ENCODE measurements at regions not wholly inside any gene's neighbourhood (a gene's known extent, or its start where the extent isn't known, plus 50 kb on each side); places are given as distances from the start of the nearest gene placed in this dataset.

GRCh38 chr9:78575081-78575480 lies 278.2 kb downstream of the PSAT1 start:
- 39 to 52% (median 49%) methylated on average over 4 of the region's 4 CpGs for WGBS, 3 donors
- Histone ChIP-seq H3K36me3 (ENCODE audit: control insufficient read depth in 3 of 3, insufficient read depth in 2 of 3, low read depth in 1 of 3, low read length in 3 of 3) (no peaks in the 10 kb centered on the region), H3K27me3 (ENCODE audit: control insufficient read depth in 3 of 3, insufficient read depth in 3 of 3, low read length in 3 of 3) (no peaks in the 10 kb centered on the region), H3K4me3 (ENCODE audit: low read depth in 1 of 3, low read length in 3 of 3) (no peak overlapping the region), H3K4me1 (ENCODE audit: control insufficient read depth in 3 of 3, insufficient read depth in 2 of 3, low read depth in 1 of 3, low read length in 2 of 3) (no peaks in the 10 kb centered on the region), H3K9me3 (ENCODE audit: control insufficient read depth in 2 of 2, insufficient read depth in 1 of 2, low read depth in 1 of 2, low read length in 1 of 2) (no peaks in the 10 kb centered on the region), H3K27ac (ENCODE audit: low read depth in 1 of 3, low read length in 2 of 3) (no peak overlapping the region)
- DNase-seq (no peak), FAIRE-seq (no peak)

GRCh38 chr9:78575771-78576170 lies 278.8 kb downstream of the PSAT1 start:
- Histone ChIP-seq H3K9me3 (ENCODE audit: control insufficient read depth in 2 of 2, insufficient read depth in 1 of 2, low read depth in 1 of 2, low read length in 1 of 2) (no peaks in the 10 kb centered on the region), H3K4me3 (ENCODE audit: low read depth in 1 of 3, low read length in 3 of 3) (no peak overlapping the region), H3K4me1 (ENCODE audit: control insufficient read depth in 3 of 3, insufficient read depth in 2 of 3, low read depth in 1 of 3, low read length in 2 of 3) (no peaks in the 10 kb centered on the region), H3K36me3 (ENCODE audit: control insufficient read depth in 3 of 3, insufficient read depth in 2 of 3, low read depth in 1 of 3, low read length in 3 of 3) (no peaks in the 10 kb centered on the region), H3K27ac (ENCODE audit: low read depth in 1 of 3, low read length in 2 of 3) (no peak overlapping the region), H3K27me3 (ENCODE audit: control insufficient read depth in 3 of 3, insufficient read depth in 3 of 3, low read length in 3 of 3) (no peaks in the 10 kb centered on the region)
- FAIRE-seq (no peak), DNase-seq (no peak)
- 59 to 84% (median 73%) methylated on average over 3 of the region's 3 CpGs for WGBS, 3 donors

DNA sequence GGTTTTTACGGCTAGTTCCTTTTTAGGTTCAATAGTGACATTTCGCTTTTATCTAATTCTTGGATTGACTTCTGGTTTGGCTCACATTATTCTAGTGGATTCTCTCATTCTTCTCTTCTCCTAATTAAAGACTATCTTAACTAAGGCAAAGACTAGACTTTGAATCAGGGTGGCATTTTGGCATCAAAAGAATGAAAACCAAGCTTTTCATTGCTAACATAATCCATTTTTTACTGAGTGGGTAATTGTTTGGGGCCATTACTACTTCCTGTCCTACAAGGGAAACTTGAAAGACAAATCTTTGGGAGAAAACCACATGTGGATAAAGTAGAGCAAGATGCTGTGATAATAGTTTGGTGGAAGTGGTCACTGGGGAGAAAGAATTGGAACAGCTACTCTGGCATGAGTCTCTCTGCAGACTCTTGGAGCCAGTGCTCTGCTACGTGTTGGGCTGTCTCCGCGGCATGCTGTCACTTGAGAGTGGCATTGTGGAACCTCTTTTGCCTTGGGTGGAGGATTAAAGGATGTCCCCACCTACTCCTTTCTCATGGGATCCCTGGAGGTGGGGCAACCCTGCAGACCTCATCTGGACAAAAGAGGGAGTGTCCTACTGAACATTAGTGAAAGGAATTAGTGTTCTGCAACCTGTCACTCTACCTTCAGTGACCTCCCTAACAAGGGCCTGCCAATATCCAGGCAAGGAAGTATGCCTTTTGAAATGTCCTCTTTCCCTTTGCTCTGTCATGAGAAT lies 280.4 kb downstream of the PSAT1 start:
- Histone ChIP-seq H3K27ac (ENCODE audit: low read depth in 1 of 3, low read length in 2 of 3) (no peak overlapping the region), H3K4me1 (ENCODE audit: control insufficient read depth in 3 of 3, insufficient read depth in 2 of 3, low read depth in 1 of 3, low read length in 2 of 3) (no peaks in the 10 kb centered on the region), H3K36me3 (ENCODE audit: control insufficient read depth in 3 of 3, insufficient read depth in 2 of 3, low read depth in 1 of 3, low read length in 3 of 3) (no peaks in the 10 kb centered on the region), H3K27me3 (ENCODE audit: control insufficient read depth in 3 of 3, insufficient read depth in 3 of 3, low read length in 3 of 3) (peaks cover 0 to 3% (median 0%) of the 10 kb centered on the region in 3 donors), H3K9me3 (ENCODE audit: control insufficient read depth in 2 of 2, insufficient read depth in 1 of 2, low read depth in 1 of 2, low read length in 1 of 2) (no peaks in the 10 kb centered on the region), H3K4me3 (ENCODE audit: low read depth in 1 of 3, low read length in 3 of 3) (no peak overlapping the region)
- WGBS, 3 donors = 88 to 94% (median 92%) methylated on average over 5 of the region's 5 CpGs
- no peak for FAIRE-seq
- no peak for DNase-seq

GRCh38 chr9:78578072-78578471 lies 281.1 kb downstream of the PSAT1 start:
- Histone ChIP-seq H3K27ac (ENCODE audit: low read depth in 1 of 3, low read length in 2 of 3) (no peak overlapping the region), H3K4me1 (ENCODE audit: control insufficient read depth in 3 of 3, insufficient read depth in 2 of 3, low read depth in 1 of 3, low read length in 2 of 3) (no peaks in the 10 kb centered on the region), H3K9me3 (ENCODE audit: control insufficient read depth in 2 of 2, insufficient read depth in 1 of 2, low read depth in 1 of 2, low read length in 1 of 2) (no peaks in the 10 kb centered on the region), H3K27me3 (ENCODE audit: control insufficient read depth in 3 of 3, insufficient read depth in 3 of 3, low read length in 3 of 3) (peaks cover 0 to 3% (median 0%) of the 10 kb centered on the region in 3 donors), H3K36me3 (ENCODE audit: control insufficient read depth in 3 of 3, insufficient read depth in 2 of 3, low read depth in 1 of 3, low read length in 3 of 3) (no peaks in the 10 kb centered on the region), H3K4me3 (ENCODE audit: low read depth in 1 of 3, low read length in 3 of 3) (no peak overlapping the region)
- peak in 1 of 2 donors; percentile 6 for DNase-seq
- 65 to 84% (median 79%) methylated on average over 5 of the region's 5 CpGs for WGBS, 3 donors
- FAIRE-seq = no peak

DNA sequence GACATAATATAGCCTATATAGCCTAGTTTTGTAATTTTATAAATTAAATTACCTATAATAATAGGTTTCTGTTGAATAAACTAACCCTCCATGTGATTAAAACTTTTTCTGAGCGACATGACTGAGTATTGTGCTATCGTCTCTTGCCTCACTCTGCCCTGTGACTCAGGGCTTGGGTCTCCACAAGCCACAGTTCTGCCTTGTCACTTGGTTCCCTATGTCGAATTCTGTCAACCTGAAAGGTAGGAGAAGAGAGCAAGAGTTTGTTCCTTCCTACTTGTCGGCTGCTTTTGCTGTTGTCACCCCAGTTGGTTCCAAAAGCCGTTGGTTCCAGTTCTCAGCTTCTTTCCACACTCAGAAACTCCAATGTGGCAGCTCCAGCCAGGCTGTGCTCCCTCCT lies 285.9 kb downstream of the PSAT1 start:
- no peak for FAIRE-seq
- no peaks in the 10 kb centered on the region for H3K9me3 ChIP-seq (ENCODE audit: control insufficient read depth in 2 of 2, insufficient read depth in 1 of 2, low read depth in 1 of 2, low read length in 1 of 2)
- no peak overlapping the region for H3K4me3 ChIP-seq (ENCODE audit: low read depth in 1 of 3, low read length in 3 of 3)
- peaks cover 0 to 3% (median 0%) of the 10 kb centered on the region in 3 donors for H3K27me3 ChIP-seq (ENCODE audit: control insufficient read depth in 3 of 3, insufficient read depth in 3 of 3, low read length in 3 of 3)
- H3K4me1 ChIP-seq (ENCODE audit: control insufficient read depth in 3 of 3, insufficient read depth in 2 of 3, low read depth in 1 of 3, low read length in 2 of 3) = no peaks in the 10 kb centered on the region
- H3K27ac ChIP-seq (ENCODE audit: low read depth in 1 of 3, low read length in 2 of 3) = no peak overlapping the region
- WGBS, 3 donors = 69 to 76% (median 70%) methylated on average over 5 of the region's 5 CpGs
- DNase-seq = no peak
- H3K36me3 ChIP-seq (ENCODE audit: control insufficient read depth in 3 of 3, insufficient read depth in 2 of 3, low read depth in 1 of 3, low read length in 3 of 3) = no peaks in the 10 kb centered on the region

GRCh38 chr9:78584589-78584988 lies 287.7 kb downstream of the PSAT1 start:
- H3K4me1 ChIP-seq (ENCODE audit: control insufficient read depth in 3 of 3, insufficient read depth in 2 of 3, low read depth in 1 of 3, low read length in 2 of 3) = no peaks in the 10 kb centered on the region

DNA sequence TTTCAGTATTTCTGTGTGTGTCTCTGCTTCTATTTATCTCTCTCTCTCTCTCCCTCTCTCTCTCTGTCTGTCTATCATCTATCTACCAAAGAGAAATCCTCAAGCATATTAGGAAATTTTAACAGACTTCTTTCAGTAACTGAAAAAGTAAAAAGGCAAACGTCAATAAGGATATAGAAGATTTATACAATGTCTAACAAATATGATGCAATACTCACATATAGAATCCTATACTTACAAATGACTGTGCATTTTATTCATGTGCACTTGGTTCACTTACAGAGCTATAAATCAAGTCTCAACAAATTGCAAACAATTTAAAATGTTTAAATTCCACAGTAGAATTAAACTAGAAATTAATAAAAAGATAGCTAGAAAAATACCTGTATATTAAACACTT lies 289.0 kb downstream of the PSAT1 start:
- H3K27me3 ChIP-seq (ENCODE audit: control insufficient read depth in 3 of 3, insufficient read depth in 3 of 3, low read length in 3 of 3) = peaks cover 0 to 5% (median 0%) of the 10 kb centered on the region in 3 donors
- H3K36me3 ChIP-seq (ENCODE audit: control insufficient read depth in 3 of 3, insufficient read depth in 2 of 3, low read depth in 1 of 3, low read length in 3 of 3) = no peaks in the 10 kb centered on the region
- peak; percentile 59 for FAIRE-seq
- no peak for DNase-seq
- no peaks in the 10 kb centered on the region for H3K4me1 ChIP-seq (ENCODE audit: control insufficient read depth in 3 of 3, insufficient read depth in 2 of 3, low read depth in 1 of 3, low read length in 2 of 3)
- no peak overlapping the region for H3K4me3 ChIP-seq (ENCODE audit: low read depth in 1 of 3, low read length in 3 of 3)
- 74 to 89% (median 82%) methylated on average over 1 of the region's 1 CpG for WGBS, 3 donors
- no peaks in the 10 kb centered on the region for H3K9me3 ChIP-seq (ENCODE audit: control insufficient read depth in 2 of 2, insufficient read depth in 1 of 2, low read depth in 1 of 2, low read length in 1 of 2)
- no peak overlapping the region for H3K27ac ChIP-seq (ENCODE audit: low read depth in 1 of 3, low read length in 2 of 3)

More at GRCh38 chr9:78584589-78584988, 287.7 kb downstream of the PSAT1 start:
- H3K9me3 ChIP-seq (ENCODE audit: control insufficient read depth in 2 of 2, insufficient read depth in 1 of 2, low read depth in 1 of 2, low read length in 1 of 2) = no peaks in the 10 kb centered on the region
- H3K27me3 ChIP-seq (ENCODE audit: control insufficient read depth in 3 of 3, insufficient read depth in 3 of 3, low read length in 3 of 3) = peaks cover 0 to 4% (median 0%) of the 10 kb centered on the region in 3 donors
- H3K36me3 ChIP-seq (ENCODE audit: control insufficient read depth in 3 of 3, insufficient read depth in 2 of 3, low read depth in 1 of 3, low read length in 3 of 3) = no peaks in the 10 kb centered on the region
- 59 to 72% (median 71%) methylated on average over 1 of the region's 1 CpG for WGBS, 3 donors
- no peak overlapping the region for H3K4me3 ChIP-seq (ENCODE audit: low read depth in 1 of 3, low read length in 3 of 3)
- no peak overlapping the region for H3K27ac ChIP-seq (ENCODE audit: low read depth in 1 of 3, low read length in 2 of 3)
- FAIRE-seq = no peak
- DNase-seq = no peak

GRCh38 chr9:78590068-78590467 lies 293.1 kb downstream of the PSAT1 start:
- no peak overlapping the region for H3K4me3 ChIP-seq (ENCODE audit: low read depth in 1 of 3, low read length in 3 of 3)
- WGBS, 3 donors = 66 to 83% (median 72%) methylated on average over 1 of the region's 1 CpG
- no peaks in the 10 kb centered on the region for H3K4me1 ChIP-seq (ENCODE audit: control insufficient read depth in 3 of 3, insufficient read depth in 2 of 3, low read depth in 1 of 3, low read length in 2 of 3)
- H3K9me3 ChIP-seq (ENCODE audit: control insufficient read depth in 2 of 2, insufficient read depth in 1 of 2, low read depth in 1 of 2, low read length in 1 of 2) = no peaks in the 10 kb centered on the region
- FAIRE-seq (no peak), DNase-seq (no peak)
- H3K36me3 ChIP-seq (ENCODE audit: control insufficient read depth in 3 of 3, insufficient read depth in 2 of 3, low read depth in 1 of 3, low read length in 3 of 3) = no peaks in the 10 kb centered on the region
- no peak overlapping the region for H3K27ac ChIP-seq (ENCODE audit: low read depth in 1 of 3, low read length in 2 of 3)
- peaks cover 0 to 2% (median 0%) of the 10 kb centered on the region in 3 donors for H3K27me3 ChIP-seq (ENCODE audit: control insufficient read depth in 3 of 3, insufficient read depth in 3 of 3, low read length in 3 of 3)

DNA sequence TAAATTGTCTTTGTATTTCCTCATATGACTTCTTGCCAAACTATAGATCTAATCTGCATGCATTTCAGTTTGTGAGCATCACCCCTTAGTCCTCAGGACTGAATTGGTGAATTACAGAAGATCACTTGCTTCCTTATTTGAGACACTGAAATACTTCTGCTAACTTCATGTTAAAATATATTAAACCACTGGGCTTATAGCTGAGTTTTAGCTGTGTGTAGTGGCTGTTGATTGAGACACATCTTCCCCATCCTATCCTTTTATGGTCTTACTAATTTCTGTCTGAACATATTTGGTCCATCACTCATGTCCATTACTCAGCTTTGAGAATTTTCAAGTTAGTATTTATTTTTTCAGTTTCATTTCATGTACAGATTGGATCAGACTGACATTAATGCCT lies 295.9 kb downstream of the PSAT1 start:
- H3K36me3 ChIP-seq (ENCODE audit: control insufficient read depth in 3 of 3, insufficient read depth in 2 of 3, low read depth in 1 of 3, low read length in 3 of 3) = no peaks in the 10 kb centered on the region
- FAIRE-seq (no peak), DNase-seq (no peak)
- no peak overlapping the region for H3K27ac ChIP-seq (ENCODE audit: low read depth in 1 of 3, low read length in 2 of 3)
- no peaks in the 10 kb centered on the region for H3K9me3 ChIP-seq (ENCODE audit: control insufficient read depth in 2 of 2, insufficient read depth in 1 of 2, low read depth in 1 of 2, low read length in 1 of 2)
- H3K4me3 ChIP-seq (ENCODE audit: low read depth in 1 of 3, low read length in 3 of 3) = no peak overlapping the region
- H3K4me1 ChIP-seq (ENCODE audit: control insufficient read depth in 3 of 3, insufficient read depth in 2 of 3, low read depth in 1 of 3, low read length in 2 of 3) = no peaks in the 10 kb centered on the region
- peaks cover 0 to 2% (median 0%) of the 10 kb centered on the region in 3 donors for H3K27me3 ChIP-seq (ENCODE audit: control insufficient read depth in 3 of 3, insufficient read depth in 3 of 3, low read length in 3 of 3)

All from small intestine (tissue), 7 donors.